Mononuclear cell (primary cell): ENCODE measurements at regions not wholly inside any gene's neighbourhood (a gene's known extent, or its start where the extent isn't known, plus 50 kb on each side); places are given as distances from the start of the nearest gene placed in this dataset.

Experiments used
- H3K27me3 ChIP-seq: 2 replicates; pipeline ENCODE4 v1.6.0; 2011; ENCODE audit warnings: low read length, control low read depth; ENCODE audit not compliant: insufficient read depth
- H3K4me1 ChIP-seq: 2 replicates; pipeline ENCODE4 v1.5.1; 2011; ENCODE audit warnings: mild to moderate bottlenecking, low read length, control low read depth; ENCODE audit not compliant: insufficient read depth
- H3K4me3 ChIP-seq: 2 replicates; pipeline ENCODE4 v1.5.1; 2011; ENCODE audit warnings: mild to moderate bottlenecking, low read length, moderate library complexity
- H3K9me3 ChIP-seq: 2 replicates; pipeline ENCODE4 v1.5.1; 2011; ENCODE audit warnings: low read depth, mild to moderate bottlenecking, control low read depth, low read length

DNA sequence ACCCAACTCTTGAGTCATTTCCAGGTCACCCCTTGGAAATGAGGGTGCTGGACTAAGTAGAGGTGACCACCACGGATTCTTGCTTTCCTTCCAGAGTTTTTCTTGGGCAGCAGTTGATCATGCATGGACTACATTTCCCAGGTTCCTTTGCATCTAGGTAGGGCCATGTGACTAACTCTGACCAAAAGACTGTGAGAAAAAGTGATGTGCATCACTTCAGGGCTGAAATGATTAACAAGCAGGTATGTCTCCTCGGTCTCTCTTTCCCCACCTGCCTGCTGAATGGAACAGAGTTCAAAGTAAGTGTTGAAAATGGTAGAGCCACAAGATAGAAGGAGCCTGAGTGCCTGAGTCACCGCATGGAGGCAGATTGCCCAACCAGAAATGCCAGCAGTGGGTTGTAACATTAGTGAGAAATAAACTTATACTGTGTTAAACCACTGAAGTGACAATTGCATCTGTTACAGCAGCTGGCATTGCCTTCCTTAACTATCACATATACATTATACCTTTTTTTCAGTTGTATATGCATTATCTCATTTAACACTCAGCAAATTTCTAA lies 113.5 kb downstream of the MN1 start:
- no peaks in the 10 kb centered on the region for H3K27me3 ChIP-seq
- no peaks in the 10 kb centered on the region for H3K9me3 ChIP-seq
- H3K4me3 ChIP-seq, result no peak overlapping the region
- H3K4me1 ChIP-seq, result no peaks in the 10 kb centered on the region

DNA sequence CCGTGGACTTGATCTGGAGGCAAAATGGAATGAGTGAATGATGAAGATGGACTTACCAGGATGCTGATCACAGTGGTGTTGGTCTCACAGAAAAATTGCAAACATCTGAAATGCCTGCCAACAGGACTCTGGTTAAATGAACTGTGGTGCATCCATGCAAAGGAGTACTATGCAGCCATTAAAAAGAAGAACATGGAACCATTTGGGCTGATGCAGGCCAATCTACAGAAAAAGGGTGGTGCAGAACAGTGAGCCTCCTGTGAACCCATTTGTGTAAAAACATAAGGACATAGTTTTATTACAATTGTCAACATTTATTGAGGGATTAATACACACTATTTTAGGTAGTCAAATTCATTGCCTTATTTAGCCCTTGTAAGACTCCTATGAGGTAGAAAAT lies 111.9 kb downstream of the MN1 start:
- Histone ChIP-seq H3K4me1 (no peaks in the 10 kb centered on the region), H3K9me3 (no peaks in the 10 kb centered on the region), H3K27me3 (no peaks in the 10 kb centered on the region), H3K4me3 (no peak overlapping the region)

DNA sequence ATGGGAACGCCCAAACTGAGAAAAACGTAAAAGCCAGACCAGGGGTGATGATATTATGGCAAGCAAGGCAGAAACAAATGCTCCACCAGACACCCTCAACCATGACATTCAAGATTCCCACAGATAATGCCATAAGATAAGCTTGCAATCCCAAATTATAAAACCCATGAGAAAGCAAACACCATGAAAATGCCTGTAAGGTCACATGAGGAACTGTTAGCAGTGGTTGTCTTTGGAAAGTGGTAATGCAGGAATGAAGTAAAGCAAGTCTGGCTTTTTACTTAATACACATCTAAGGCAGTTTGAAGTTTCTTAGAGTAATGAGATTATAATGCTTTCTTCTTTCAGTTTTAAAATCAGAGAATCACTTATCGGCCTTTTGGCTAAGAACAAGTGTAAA lies 111.0 kb downstream of the MN1 start:
- no peaks in the 10 kb centered on the region for H3K27me3 ChIP-seq
- no peak overlapping the region for H3K4me3 ChIP-seq
- H3K9me3 ChIP-seq, result no peaks in the 10 kb centered on the region
- H3K4me1 ChIP-seq, result no peaks in the 10 kb centered on the region

DNA sequence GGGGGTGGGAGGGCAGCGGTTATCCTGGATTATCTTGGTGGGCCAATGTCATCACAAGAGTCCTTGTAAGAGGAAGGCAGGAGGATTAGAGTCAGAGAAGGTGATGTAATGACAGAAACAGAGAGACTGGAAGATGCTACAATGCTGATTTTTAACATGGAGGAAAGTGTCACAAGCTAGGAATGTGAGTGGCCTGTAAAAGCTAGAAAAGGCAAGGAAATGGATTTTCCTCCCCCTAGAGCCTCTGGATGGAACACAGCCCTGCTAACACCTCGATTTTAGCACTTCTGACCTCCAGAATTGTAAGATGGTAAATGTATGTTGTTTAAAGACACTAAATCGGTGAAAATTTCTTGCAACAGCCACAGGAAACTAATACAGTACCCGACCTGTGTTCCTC lies 109.3 kb downstream of the MN1 start:
- Histone ChIP-seq H3K4me3 (no peak overlapping the region), H3K9me3 (no peaks in the 10 kb centered on the region), H3K4me1 (no peaks in the 10 kb centered on the region), H3K27me3 (no peaks in the 10 kb centered on the region)

DNA sequence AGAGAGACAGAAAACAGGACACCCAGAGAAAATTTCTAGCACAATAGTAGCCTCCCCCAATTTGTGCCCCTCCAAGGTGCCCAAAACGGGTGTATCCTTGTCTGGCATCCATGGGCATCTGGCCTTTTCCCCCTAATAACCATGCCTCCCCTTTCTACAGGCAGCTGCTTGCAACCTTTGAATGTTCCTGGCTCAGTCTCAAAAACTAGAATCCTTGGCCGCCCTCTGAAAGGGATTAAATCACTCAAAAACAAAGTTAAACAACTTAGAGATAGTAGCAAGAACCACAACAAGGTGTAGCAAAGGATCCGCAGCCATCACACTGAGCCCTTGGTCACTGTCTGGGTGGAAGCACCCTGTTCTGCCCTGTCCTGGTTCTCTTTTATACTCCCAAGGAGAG lies 105.6 kb downstream of the MN1 start:
- Histone ChIP-seq H3K9me3 (no peaks in the 10 kb centered on the region), H3K4me1 (no peaks in the 10 kb centered on the region), H3K4me3 (no peak overlapping the region), H3K27me3 (no peaks in the 10 kb centered on the region)

DNA sequence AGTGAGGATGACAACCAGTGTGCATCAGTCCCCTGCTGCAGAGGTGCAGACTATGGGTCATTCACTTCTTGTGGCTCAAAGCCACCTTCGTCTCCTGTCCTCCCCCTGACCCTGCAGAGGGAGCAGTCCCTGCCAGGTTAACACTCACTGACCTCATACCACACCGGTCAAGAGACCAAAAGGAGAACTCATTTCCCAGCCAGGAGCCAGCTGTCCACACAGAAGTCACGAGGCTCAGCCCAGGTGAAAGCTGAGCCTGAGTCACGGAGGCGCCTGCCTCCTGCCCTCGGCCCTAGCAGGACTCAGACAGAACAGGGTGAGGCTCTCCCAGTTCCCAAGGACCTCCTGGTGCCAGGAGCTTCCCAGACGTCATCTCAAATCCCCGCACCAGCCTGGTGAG lies 103.7 kb downstream of the MN1 start:
- H3K4me1 ChIP-seq, result no peaks in the 10 kb centered on the region
- H3K4me3 ChIP-seq, result no peak overlapping the region
- H3K27me3 ChIP-seq, result no peaks in the 10 kb centered on the region
- no peaks in the 10 kb centered on the region for H3K9me3 ChIP-seq
